ENCODE measurements at regions not wholly inside any gene's neighbourhood (a gene's known extent, or its start where the extent isn't known, plus 50 kb on each side); places are given as distances from the start of the nearest gene placed in this dataset.

GRCh38 chr2:65691816-65692215 is 259.4 kb upstream of the SPRED2 start:
- Histone ChIP-seq H3K27ac (ENCODE audit: low read depth, low read length, poor library complexity, severe bottlenecking) (no peak overlapping the region), H3K4me3 (ENCODE audit: low read depth, low read length, poor library complexity, severe bottlenecking) (no peak overlapping the region), H3K36me3 (ENCODE audit: insufficient read depth, low read length, poor library complexity, severe bottlenecking) (no peaks in the 10 kb centered on the region), H3K27me3 (replicated peaks; ENCODE audit: insufficient read depth, low read depth, low read length, poor library complexity) (no peaks in the 10 kb centered on the region), H3K9me3 (ENCODE audit: low read depth, low read length, poor library complexity, severe bottlenecking) (no peaks in the 10 kb centered on the region), H3K4me1 (ENCODE audit: insufficient read depth, low read length, poor library complexity, severe bottlenecking) (peaks cover 15% of the 10 kb centered on the region)
- intact Hi-C loops (cut with micrococcal nuclease; ENCODE audit: unreplicated experiment), result no loop called here
- CTCF ChIA-PET, result no interaction called here
- DNase-seq (ENCODE audit: low spot score), result no peak
- TF ChIP-seq EZH2 (IDR thresholded peaks at IDR 0.05; ENCODE audit: borderline replicate concordance, low read depth, low read length, poor library complexity, severe bottlenecking), result no peak
- BruUV-seq (replicated peaks), result no TSS peak
- POLR2A ChIA-PET (ENCODE audit: low non-redundant PET), result no interaction called here

GRCh38 chr2:65688141-65688886 is 255.9 kb upstream of the SPRED2 start:
- DNase-seq (ENCODE audit: low spot score), result no peak
- no TSS peak for BruUV-seq (replicated peaks)
- TF ChIP-seq, protein P1, sequence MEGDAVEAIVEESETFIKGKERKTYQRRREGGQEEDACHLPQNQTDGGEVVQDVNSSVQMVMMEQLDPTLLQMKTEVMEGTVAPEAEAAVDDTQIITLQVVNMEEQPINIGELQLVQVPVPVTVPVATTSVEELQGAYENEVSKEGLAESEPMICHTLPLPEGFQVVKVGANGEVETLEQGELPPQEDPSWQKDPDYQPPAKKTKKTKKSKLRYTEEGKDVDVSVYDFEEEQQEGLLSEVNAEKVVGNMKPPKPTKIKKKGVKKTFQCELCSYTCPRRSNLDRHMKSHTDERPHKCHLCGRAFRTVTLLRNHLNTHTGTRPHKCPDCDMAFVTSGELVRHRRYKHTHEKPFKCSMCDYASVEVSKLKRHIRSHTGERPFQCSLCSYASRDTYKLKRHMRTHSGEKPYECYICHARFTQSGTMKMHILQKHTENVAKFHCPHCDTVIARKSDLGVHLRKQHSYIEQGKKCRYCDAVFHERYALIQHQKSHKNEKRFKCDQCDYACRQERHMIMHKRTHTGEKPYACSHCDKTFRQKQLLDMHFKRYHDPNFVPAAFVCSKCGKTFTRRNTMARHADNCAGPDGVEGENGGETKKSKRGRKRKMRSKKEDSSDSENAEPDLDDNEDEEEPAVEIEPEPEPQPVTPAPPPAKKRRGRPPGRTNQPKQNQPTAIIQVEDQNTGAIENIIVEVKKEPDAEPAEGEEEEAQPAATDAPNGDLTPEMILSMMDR (conservative IDR thresholded peaks at IDR 0.05; ENCODE audit: low read depth, low read length), result no peak
- no peak for TF ChIP-seq EZH2 (IDR thresholded peaks at IDR 0.05; ENCODE audit: borderline replicate concordance, low read depth, low read length, poor library complexity, severe bottlenecking)
- H3K27me3 ChIP-seq (replicated peaks; ENCODE audit: insufficient read depth, low read depth, low read length, poor library complexity), result no peaks in the 10 kb centered on the region
- intact Hi-C loops (cut with micrococcal nuclease; ENCODE audit: unreplicated experiment), result no loop called here
- no peaks in the 10 kb centered on the region for H3K9me3 ChIP-seq (ENCODE audit: low read depth, low read length, poor library complexity, severe bottlenecking)
- no peaks in the 10 kb centered on the region for H3K36me3 ChIP-seq (ENCODE audit: insufficient read depth, low read length, poor library complexity, severe bottlenecking)
- peaks cover 16% of the 10 kb centered on the region for H3K4me1 ChIP-seq (ENCODE audit: insufficient read depth, low read length, poor library complexity, severe bottlenecking)
- no peak overlapping the region for H3K27ac ChIP-seq (ENCODE audit: low read depth, low read length, poor library complexity, severe bottlenecking)
- H3K4me3 ChIP-seq (ENCODE audit: low read depth, low read length, poor library complexity, severe bottlenecking), result no peak overlapping the region
- POLR2A ChIA-PET (ENCODE audit: low non-redundant PET), result no interaction called here
- CTCF ChIA-PET, result interaction anchor here (0.5 kb wide), 1 partner anchor 20 kb away, joined by 3 read pairs; no protein-coding TSS in a partner anchor

DNA sequence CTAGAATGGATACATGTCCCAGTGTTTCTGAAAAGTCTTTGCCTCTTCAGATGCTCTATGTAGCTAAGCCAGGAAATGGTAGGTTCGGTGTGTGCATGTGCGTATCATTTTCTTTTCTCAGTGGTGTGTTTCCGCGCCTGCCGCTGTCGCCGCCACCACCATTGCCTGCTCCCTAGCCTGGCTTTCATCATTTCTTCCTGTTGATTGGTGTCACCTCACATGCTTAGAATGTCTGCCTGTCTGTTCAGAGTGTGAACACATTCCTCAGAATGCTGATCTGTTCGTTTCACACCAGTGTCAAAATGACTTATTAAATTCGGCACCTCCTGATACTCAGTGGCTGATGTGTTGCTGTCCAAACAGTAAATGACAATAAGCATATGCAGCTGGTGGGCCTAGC is 255.2 kb upstream of the SPRED2 start:
- no peak overlapping the region for H3K4me3 ChIP-seq (ENCODE audit: low read depth, low read length, poor library complexity, severe bottlenecking)
- H3K27me3 ChIP-seq (replicated peaks; ENCODE audit: insufficient read depth, low read depth, low read length, poor library complexity), result no peaks in the 10 kb centered on the region
- ChIA-PET CTCF (interaction anchor here (0.5 to 0.6 kb wide), 2 partner anchors 20 to 114 kb away, joined by 3 read pairs; no protein-coding TSS in a partner anchor), POLR2A (ENCODE audit: low non-redundant PET) (no interaction called here)
- no peaks in the 10 kb centered on the region for H3K36me3 ChIP-seq (ENCODE audit: insufficient read depth, low read length, poor library complexity, severe bottlenecking)
- H3K9me3 ChIP-seq (ENCODE audit: low read depth, low read length, poor library complexity, severe bottlenecking), result no peaks in the 10 kb centered on the region
- BruUV-seq (replicated peaks), result no TSS peak
- DNase-seq (ENCODE audit: low spot score), result no peak
- TF ChIP-seq, protein P1 (conservative IDR thresholded peaks at IDR 0.05; ENCODE audit: low read depth, low read length), result no peak
- TF ChIP-seq EZH2 (IDR thresholded peaks at IDR 0.05; ENCODE audit: borderline replicate concordance, low read depth, low read length, poor library complexity, severe bottlenecking), result no peak
- peaks cover 16% of the 10 kb centered on the region for H3K4me1 ChIP-seq (ENCODE audit: insufficient read depth, low read length, poor library complexity, severe bottlenecking)
- H3K27ac ChIP-seq (ENCODE audit: low read depth, low read length, poor library complexity, severe bottlenecking), result no peak overlapping the region
- intact Hi-C loops (cut with micrococcal nuclease; ENCODE audit: unreplicated experiment), result no loop called here
